HCEC 1CT (cell line): ENCODE measurements at regions not wholly inside any gene's neighbourhood (a gene's known extent, or its start where the extent isn't known, plus 50 kb on each side); places are given as distances from the start of the nearest gene placed in this dataset.
A peak's percentile ranks its signal among the peaks of the same experiment; 100 is the strongest.
"Not testable (repeated sequence)": the region's sequence is repeated elsewhere in the genome, so short reads cannot be mapped to it uniquely, and the experiment has no call there.

Experiments used
- DNase-seq: peaks from one replicate; pipeline ENCODE4 v3.0.0-alpha.2; 2017

GRCh38 chr4:134999169-134999568, 797.6 kb upstream of the PABPC4L start:
- DNase-seq = no peak

GRCh38 chr4:134961963-134962362, 760.4 kb upstream of the PABPC4L start:
- DNase-seq = no peak

GRCh38 chr4:134958862-134959261, 757.3 kb upstream of the PABPC4L start:
- DNase-seq = no peak

GRCh38 chr4:134955059-134955458, 753.5 kb upstream of the PABPC4L start:
- DNase-seq = no peak

GRCh38 chr4:134952775-134953174, 751.2 kb upstream of the PABPC4L start:
- DNase-seq = no peak

- DNase-seq = no peak
Observed at GRCh38 chr4:134952305-134952704, 750.7 kb upstream of the PABPC4L start.

GRCh38 chr4:134948110-134948642, 746.6 kb upstream of the PABPC4L start:
- no peak for DNase-seq

GRCh38 chr4:134944115-134944514, 742.5 kb upstream of the PABPC4L start:
- no peak for DNase-seq

GRCh38 chr4:134936014-134936413, 734.4 kb upstream of the PABPC4L start:
- DNase-seq = no peak

GRCh38 chr4:134935320-134935719, 733.7 kb upstream of the PABPC4L start:
- no peak for DNase-seq

GRCh38 chr4:134934036-134934808, 732.6 kb upstream of the PABPC4L start:
- DNase-seq = no peak

GRCh38 chr4:134915355-134915754, 713.8 kb upstream of the PABPC4L start:
- no peak for DNase-seq

- not testable (repeated sequence) for DNase-seq
Observed at GRCh38 chr4:134914250-134914649, 712.7 kb upstream of the PABPC4L start.

GRCh38 chr4:134911941-134912340, 710.4 kb upstream of the PABPC4L start:
- DNase-seq = no peak

- DNase-seq = no peak
Observed at GRCh38 chr4:134906404-134907023, 704.9 kb upstream of the PABPC4L start.

- DNase-seq = no peak
Observed at GRCh38 chr4:134905061-134905460, 703.5 kb upstream of the PABPC4L start.

- DNase-seq = no peak
Observed at GRCh38 chr4:134888156-134888555, 686.6 kb upstream of the PABPC4L start.

- peak; percentile 9 for DNase-seq
Observed at GRCh38 chr4:134885436-134885835, 683.8 kb upstream of the PABPC4L start.

GRCh38 chr4:134883831-134884449, 682.4 kb upstream of the PABPC4L start:
- no peak for DNase-seq

GRCh38 chr4:134879019-134879418, 677.4 kb upstream of the PABPC4L start:
- DNase-seq = no peak

- no peak for DNase-seq
Observed at GRCh38 chr4:134867027-134867426, 665.4 kb upstream of the PABPC4L start.

GRCh38 chr4:134865675-134866074, 664.1 kb upstream of the PABPC4L start:
- no peak for DNase-seq

GRCh38 chr4:134862116-134862515, 660.5 kb upstream of the PABPC4L start:
- DNase-seq = peak; percentile 38

- no peak for DNase-seq
Observed at GRCh38 chr4:134848681-134849080, 647.1 kb upstream of the PABPC4L start.
